ENCODE measurements at regions not wholly inside any gene's neighbourhood (a gene's known extent, or its start where the extent isn't known, plus 50 kb on each side); places are given as distances from the start of the nearest gene placed in this dataset.

- TF ChIP-seq CTCF (IDR thresholded peaks at IDR 0.05; ENCODE audit: low read length): no peak
- TF ChIP-seq EZH2phosphoT487 (IDR thresholded peaks at IDR 0.05; ENCODE audit: low read length): no peak
- TF ChIP-seq EZH2 (optimal IDR thresholded peaks at IDR 0.05; ENCODE audit: low read depth, low read length): no peak
Measured at GRCh38 chr2:235390816-235391194, 103.0 kb upstream of the AGAP1 start.

Measured in MM.1S (cell line).